A549 (cell line): ENCODE measurements at regions not wholly inside any gene's neighbourhood (a gene's known extent, or its start where the extent isn't known, plus 50 kb on each side); places are given as distances from the start of the nearest gene placed in this dataset.

Source experiments
- ATAC-seq, 2 experiments: fragments of 200-7000 bp in 1 of 2; fragments of >200 bp in 1 of 2; cut with Nextera tagmentation in 1 of 2; cut with Tn5 transposase in 1 of 2; 3 replicates each; pipeline versions ENCODE4 v1.8.0 to v1.9.1; 2018 to 2020; ENCODE audit warnings: mild to moderate bottlenecking in 1 of 2, moderate library complexity in 1 of 2
- CTCF ChIA-PET: fragments of 300-600 bp; sonication (Branson Sonifier 250); formaldehyde crosslinking; extraction: SDS; loops from one replicate; lab custom pipeline; 2021; ENCODE audit warnings: antibody characterized with exemption, inconsistent platforms; lab: Yijun Ruan, JAX
- POLR2A ChIA-PET: fragments of 350-600 bp; formaldehyde crosslinking; extraction: SDS; loops from one replicate; lab custom pipeline; 2021; ENCODE audit warnings: antibody characterized with exemption, inconsistent platforms; lab: Yijun Ruan, JAX
- DNase-seq, 2 experiments: peaks; one replicate each; pipeline versions ENCODE4 v3.0.0 to v3.0.0-alpha.2; 2011 to 2016; ENCODE audit warnings: low read depth in 1 of 2, low spot score in 1 of 2
- FAIRE-seq: peaks from 2 replicates; lab custom pipeline; 2011; peaks lifted over from hg19 to GRCh38; lab: Jason Lieb, UNC
- H3K27ac ChIP-seq, 2 experiments: fragments of >200 bp; sonication (Bioruptor Twin); formaldehyde crosslinking; 3 replicates each; pipeline ENCODE4 v1.5.1; 2016 to 2017
- H3K4me1 ChIP-seq: fragments of >200 bp; sonication (Bioruptor Twin); formaldehyde crosslinking; 3 replicates; pipeline ENCODE4 v1.6.1; 2016
- H3K4me2 ChIP-seq: fragments of >200 bp; sonication (Bioruptor Twin); formaldehyde crosslinking; 3 replicates; pipeline ENCODE4 v1.6.1; 2016
- H3K4me3 ChIP-seq: fragments of >200 bp; sonication (Bioruptor Twin); formaldehyde crosslinking; 3 replicates; pipeline ENCODE4 v1.5.1; 2016
- H3K9me3 ChIP-seq: fragments of >200 bp; sonication (Bioruptor Twin); formaldehyde crosslinking; 3 replicates; pipeline ENCODE4 v1.6.1; 2016
- BHLHE40 ChIP-seq: IDR thresholded peaks from 2 replicates; pipeline ENCODE4 v1.6.1; 2012; ENCODE audit warnings: low read depth, low read length, inconsistent platforms
- CBX2 ChIP-seq: fragments of 200-600 bp; sonication (generic); IDR thresholded peaks from 2 replicates; pipeline ENCODE4 v1.6.1; 2016; ENCODE audit warnings: low read depth, mild to moderate bottlenecking, borderline replicate concordance
- HDAC2 ChIP-seq: fragments of 200-600 bp; sonication (generic); IDR thresholded peaks from 2 replicates; pipeline ENCODE4 v1.6.1; 2016
- HOXB13 ChIP-seq: fragments of 250-450 bp; sonication (Bioruptor Pico); IDR thresholded peaks from 2 replicates; pipeline ENCODE4 v1.5.0; 2020; ENCODE audit warnings: low read depth, mild to moderate bottlenecking, moderate library complexity
- HOXB5 ChIP-seq: fragments of 250-450 bp; sonication (Bioruptor Pico); IDR thresholded peaks from 2 replicates; pipeline ENCODE4 v1.5.0; 2020; ENCODE audit warnings: mild to moderate bottlenecking, moderate library complexity
- KDM5A ChIP-seq: fragments of 200-600 bp; sonication (generic); IDR thresholded peaks from 2 replicates; pipeline ENCODE4 v1.6.1; 2016; ENCODE audit warnings: antibody characterized with exemption, mild to moderate bottlenecking
- MAFK ChIP-seq: fragments of 450-650 bp; IDR thresholded peaks from 2 replicates; pipeline ENCODE4 v1.6.1; 2014; ENCODE audit not compliant: partially characterized antibody
- MAZ ChIP-seq: fragments of 150-350 bp; IDR thresholded peaks from 2 replicates; pipeline ENCODE4 v1.6.1; 2014; ENCODE audit warnings: antibody characterized with exemption, low read depth, low read length, borderline replicate concordance
- NPAS2 ChIP-seq: fragments of 250-450 bp; sonication (Bioruptor Pico); IDR thresholded peaks from 2 replicates; pipeline ENCODE4 v1.8.0; 2022; ENCODE audit warnings: mild to moderate bottlenecking, moderate library complexity, borderline replicate concordance
- NR3C1 ChIP-seq: fragments of >200 bp; sonication (Bioruptor Twin); formaldehyde crosslinking; IDR thresholded peaks from 3 replicates; pipeline ENCODE4 v1.6.1; 2017
- ZFP36 ChIP-seq: fragments of 450-650 bp; IDR thresholded peaks from 2 replicates; pipeline ENCODE4 v1.6.1; 2014; ENCODE audit warnings: borderline replicate concordance; ENCODE audit not compliant: partially characterized antibody
- ZSCAN20 ChIP-seq: fragments of 250-450 bp; sonication (Bioruptor Pico); IDR thresholded peaks from 2 replicates; pipeline ENCODE4 v1.8.0; 2022; ENCODE audit warnings: mild to moderate bottlenecking, moderate library complexity
- WGBS: methylation state at CpG from one replicate; pipeline ENCODE4 v1.1.6; 2017; ENCODE audit errors: missing lambda C conversion rate; 5-methylcytosine and 5-hydroxymethylcytosine counted together
- TF ChIP-seq, protein P1 (sequence below): fragments of 200-600 bp; sonication (generic); IDR thresholded peaks from 2 replicates; pipeline ENCODE4 v1.6.1; 2016; ENCODE audit warnings: antibody characterized with exemption, mild to moderate bottlenecking, moderate library complexity
- TF ChIP-seq, protein P2 (sequence below): fragments of 250-450 bp; sonication (Bioruptor Pico); IDR thresholded peaks from 2 replicates; pipeline ENCODE4 v1.5.0; 2020; ENCODE audit warnings: low read depth, mild to moderate bottlenecking, moderate library complexity
- TF ChIP-seq, protein P3 (sequence below): fragments of >200 bp; sonication (Bioruptor Twin); formaldehyde crosslinking; IDR thresholded peaks from 2 replicates; pipeline ENCODE4 v1.6.1; 2016
- TF ChIP-seq, protein P4 (sequence below): IDR thresholded peaks from 2 replicates; pipeline ENCODE4 v1.6.1; 2012
- TF ChIP-seq, protein P5 (sequence below): fragments of >200 bp; sonication (Bioruptor Twin); formaldehyde crosslinking; IDR thresholded peaks from 3 replicates; pipeline ENCODE4 v1.5.1; 2016
- TF ChIP-seq, protein P6 (sequence below): fragments of 150-350 bp; IDR thresholded peaks from 2 replicates; pipeline ENCODE4 v1.6.1; 2014; ENCODE audit warnings: low read depth, mild to moderate bottlenecking, low read length
- TF ChIP-seq, protein P7 (sequence below): fragments of >200 bp; sonication (Bioruptor Twin); formaldehyde crosslinking; IDR thresholded peaks from 3 replicates; pipeline ENCODE4 v1.6.1; 2016
- TF ChIP-seq, protein P8 (sequence below): IDR thresholded peaks from 2 replicates; pipeline ENCODE4 v1.6.1; 2012

DNA sequence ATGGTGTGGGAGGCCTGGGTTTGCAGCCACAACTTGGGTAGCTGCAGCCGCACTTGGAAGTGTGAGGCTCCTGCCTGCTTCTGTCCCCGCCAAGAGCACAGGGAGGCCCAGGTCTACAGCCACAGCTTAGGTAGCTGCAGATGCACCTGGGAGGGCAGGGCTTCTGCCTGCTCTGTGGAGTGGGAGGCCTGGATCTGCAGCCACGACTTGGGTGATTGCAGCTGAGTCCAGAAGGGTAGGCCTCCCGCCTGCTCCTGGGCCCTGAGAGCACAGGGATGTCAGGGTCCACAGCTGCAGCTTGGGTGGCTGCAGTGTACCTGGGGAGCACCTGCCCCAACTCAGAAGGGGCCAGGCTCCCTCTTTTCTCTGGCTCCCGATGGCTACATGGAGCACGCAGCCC is 287.3 kb downstream of the AEBP2 start:
- ChIA-PET CTCF (interaction anchor here (2.7 kb wide), 1 partner anchor 13 kb away, joined by 9 read pairs; no protein-coding TSS in a partner anchor), POLR2A (no interaction called here)
- Histone ChIP-seq H3K4me3 (no peak overlapping the region), H3K27ac (no peak overlapping the region), H3K9me3 (peaks cover 5% of the 10 kb centered on the region; the same call in 1 of the 3 replicates), H3K4me1 (no peaks in the 10 kb centered on the region), H3K4me2 (no peak overlapping the region)
- WGBS: 84% methylated on average over 6 of the region's 6 CpGs
- FAIRE-seq: no peak
- no peak for TF ChIP-seq ZFP36
- TF ChIP-seq HOXB5 (CRISPR knock-in tag): no peak
- TF ChIP-seq, protein P1, sequence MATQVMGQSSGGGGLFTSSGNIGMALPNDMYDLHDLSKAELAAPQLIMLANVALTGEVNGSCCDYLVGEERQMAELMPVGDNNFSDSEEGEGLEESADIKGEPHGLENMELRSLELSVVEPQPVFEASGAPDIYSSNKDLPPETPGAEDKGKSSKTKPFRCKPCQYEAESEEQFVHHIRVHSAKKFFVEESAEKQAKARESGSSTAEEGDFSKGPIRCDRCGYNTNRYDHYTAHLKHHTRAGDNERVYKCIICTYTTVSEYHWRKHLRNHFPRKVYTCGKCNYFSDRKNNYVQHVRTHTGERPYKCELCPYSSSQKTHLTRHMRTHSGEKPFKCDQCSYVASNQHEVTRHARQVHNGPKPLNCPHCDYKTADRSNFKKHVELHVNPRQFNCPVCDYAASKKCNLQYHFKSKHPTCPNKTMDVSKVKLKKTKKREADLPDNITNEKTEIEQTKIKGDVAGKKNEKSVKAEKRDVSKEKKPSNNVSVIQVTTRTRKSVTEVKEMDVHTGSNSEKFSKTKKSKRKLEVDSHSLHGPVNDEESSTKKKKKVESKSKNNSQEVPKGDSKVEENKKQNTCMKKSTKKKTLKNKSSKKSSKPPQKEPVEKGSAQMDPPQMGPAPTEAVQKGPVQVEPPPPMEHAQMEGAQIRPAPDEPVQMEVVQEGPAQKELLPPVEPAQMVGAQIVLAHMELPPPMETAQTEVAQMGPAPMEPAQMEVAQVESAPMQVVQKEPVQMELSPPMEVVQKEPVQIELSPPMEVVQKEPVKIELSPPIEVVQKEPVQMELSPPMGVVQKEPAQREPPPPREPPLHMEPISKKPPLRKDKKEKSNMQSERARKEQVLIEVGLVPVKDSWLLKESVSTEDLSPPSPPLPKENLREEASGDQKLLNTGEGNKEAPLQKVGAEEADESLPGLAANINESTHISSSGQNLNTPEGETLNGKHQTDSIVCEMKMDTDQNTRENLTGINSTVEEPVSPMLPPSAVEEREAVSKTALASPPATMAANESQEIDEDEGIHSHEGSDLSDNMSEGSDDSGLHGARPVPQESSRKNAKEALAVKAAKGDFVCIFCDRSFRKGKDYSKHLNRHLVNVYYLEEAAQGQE: no peak
- no peak for TF ChIP-seq CBX2
- TF ChIP-seq, protein P2, sequence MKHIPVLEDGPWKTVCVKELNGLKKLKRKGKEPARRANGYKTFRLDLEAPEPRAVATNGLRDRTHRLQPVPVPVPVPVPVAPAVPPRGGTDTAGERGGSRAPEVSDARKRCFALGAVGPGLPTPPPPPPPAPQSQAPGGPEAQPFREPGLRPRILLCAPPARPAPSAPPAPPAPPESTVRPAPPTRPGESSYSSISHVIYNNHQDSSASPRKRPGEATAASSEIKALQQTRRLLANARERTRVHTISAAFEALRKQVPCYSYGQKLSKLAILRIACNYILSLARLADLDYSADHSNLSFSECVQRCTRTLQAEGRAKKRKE (CRISPR knock-in tag): no peak
- TF ChIP-seq, protein P3, sequence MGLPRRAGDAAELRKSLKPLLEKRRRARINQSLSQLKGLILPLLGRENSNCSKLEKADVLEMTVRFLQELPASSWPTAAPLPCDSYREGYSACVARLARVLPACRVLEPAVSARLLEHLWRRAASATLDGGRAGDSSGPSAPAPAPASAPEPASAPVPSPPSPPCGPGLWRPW: no peak
- TF ChIP-seq BHLHE40: no peak
- no peak for TF ChIP-seq ZSCAN20
- TF ChIP-seq NPAS2 (CRISPR knock-in tag): no peak
- no peak for TF ChIP-seq MAZ
- TF ChIP-seq MAFK: no peak
- no peak for TF ChIP-seq HDAC2
- no peak for TF ChIP-seq NR3C1
- TF ChIP-seq, protein P4, sequence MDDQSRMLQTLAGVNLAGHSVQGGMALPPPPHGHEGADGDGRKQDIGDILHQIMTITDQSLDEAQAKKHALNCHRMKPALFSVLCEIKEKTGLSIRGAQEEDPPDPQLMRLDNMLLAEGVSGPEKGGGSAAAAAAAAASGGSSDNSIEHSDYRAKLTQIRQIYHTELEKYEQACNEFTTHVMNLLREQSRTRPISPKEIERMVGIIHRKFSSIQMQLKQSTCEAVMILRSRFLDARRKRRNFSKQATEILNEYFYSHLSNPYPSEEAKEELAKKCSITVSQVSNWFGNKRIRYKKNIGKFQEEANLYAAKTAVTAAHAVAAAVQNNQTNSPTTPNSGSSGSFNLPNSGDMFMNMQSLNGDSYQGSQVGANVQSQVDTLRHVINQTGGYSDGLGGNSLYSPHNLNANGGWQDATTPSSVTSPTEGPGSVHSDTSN: no peak
- TF ChIP-seq, protein P5, sequence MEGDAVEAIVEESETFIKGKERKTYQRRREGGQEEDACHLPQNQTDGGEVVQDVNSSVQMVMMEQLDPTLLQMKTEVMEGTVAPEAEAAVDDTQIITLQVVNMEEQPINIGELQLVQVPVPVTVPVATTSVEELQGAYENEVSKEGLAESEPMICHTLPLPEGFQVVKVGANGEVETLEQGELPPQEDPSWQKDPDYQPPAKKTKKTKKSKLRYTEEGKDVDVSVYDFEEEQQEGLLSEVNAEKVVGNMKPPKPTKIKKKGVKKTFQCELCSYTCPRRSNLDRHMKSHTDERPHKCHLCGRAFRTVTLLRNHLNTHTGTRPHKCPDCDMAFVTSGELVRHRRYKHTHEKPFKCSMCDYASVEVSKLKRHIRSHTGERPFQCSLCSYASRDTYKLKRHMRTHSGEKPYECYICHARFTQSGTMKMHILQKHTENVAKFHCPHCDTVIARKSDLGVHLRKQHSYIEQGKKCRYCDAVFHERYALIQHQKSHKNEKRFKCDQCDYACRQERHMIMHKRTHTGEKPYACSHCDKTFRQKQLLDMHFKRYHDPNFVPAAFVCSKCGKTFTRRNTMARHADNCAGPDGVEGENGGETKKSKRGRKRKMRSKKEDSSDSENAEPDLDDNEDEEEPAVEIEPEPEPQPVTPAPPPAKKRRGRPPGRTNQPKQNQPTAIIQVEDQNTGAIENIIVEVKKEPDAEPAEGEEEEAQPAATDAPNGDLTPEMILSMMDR: no peak
- TF ChIP-seq KDM5A: no peak
- TF ChIP-seq, protein P6, sequence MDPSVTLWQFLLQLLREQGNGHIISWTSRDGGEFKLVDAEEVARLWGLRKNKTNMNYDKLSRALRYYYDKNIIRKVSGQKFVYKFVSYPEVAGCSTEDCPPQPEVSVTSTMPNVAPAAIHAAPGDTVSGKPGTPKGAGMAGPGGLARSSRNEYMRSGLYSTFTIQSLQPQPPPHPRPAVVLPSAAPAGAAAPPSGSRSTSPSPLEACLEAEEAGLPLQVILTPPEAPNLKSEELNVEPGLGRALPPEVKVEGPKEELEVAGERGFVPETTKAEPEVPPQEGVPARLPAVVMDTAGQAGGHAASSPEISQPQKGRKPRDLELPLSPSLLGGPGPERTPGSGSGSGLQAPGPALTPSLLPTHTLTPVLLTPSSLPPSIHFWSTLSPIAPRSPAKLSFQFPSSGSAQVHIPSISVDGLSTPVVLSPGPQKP: no peak
- TF ChIP-seq, protein P7, sequence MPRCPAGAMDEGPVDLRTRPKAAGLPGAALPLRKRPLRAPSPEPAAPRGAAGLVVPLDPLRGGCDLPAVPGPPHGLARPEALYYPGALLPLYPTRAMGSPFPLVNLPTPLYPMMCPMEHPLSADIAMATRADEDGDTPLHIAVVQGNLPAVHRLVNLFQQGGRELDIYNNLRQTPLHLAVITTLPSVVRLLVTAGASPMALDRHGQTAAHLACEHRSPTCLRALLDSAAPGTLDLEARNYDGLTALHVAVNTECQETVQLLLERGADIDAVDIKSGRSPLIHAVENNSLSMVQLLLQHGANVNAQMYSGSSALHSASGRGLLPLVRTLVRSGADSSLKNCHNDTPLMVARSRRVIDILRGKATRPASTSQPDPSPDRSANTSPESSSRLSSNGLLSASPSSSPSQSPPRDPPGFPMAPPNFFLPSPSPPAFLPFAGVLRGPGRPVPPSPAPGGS: no peak
- TF ChIP-seq, protein P8, sequence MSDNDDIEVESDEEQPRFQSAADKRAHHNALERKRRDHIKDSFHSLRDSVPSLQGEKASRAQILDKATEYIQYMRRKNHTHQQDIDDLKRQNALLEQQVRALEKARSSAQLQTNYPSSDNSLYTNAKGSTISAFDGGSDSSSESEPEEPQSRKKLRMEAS: no peak
- no peak for TF ChIP-seq HOXB13 (CRISPR knock-in tag)
- no peak for ATAC-seq
- DNase-seq: no peak
